GM12878 (cell line): ENCODE measurements at regions not wholly inside any gene's neighbourhood (a gene's known extent, or its start where the extent isn't known, plus 50 kb on each side); places are given as distances from the start of the nearest gene placed in this dataset.

Source experiments
- ATAC-seq: fragments of 200-7000 bp; cut with Tn5 transposase; 3 replicates; pipeline ENCODE4 v1.9.1; 2020; ENCODE audit warnings: mild to moderate bottlenecking, moderate library complexity
- BruUV-seq: library from RNA; stranded (reverse); fragments of 400-500 nt; replicated peaks from 2 replicates; lab custom pipeline; 2021; lab: Mats Ljungman, UMichigan
- CTCF ChIA-PET: fragments of 300-600 bp; sonication (Branson Sonifier 250); formaldehyde crosslinking; extraction: SDS; loops from one replicate; lab custom pipeline; 2021; ENCODE audit warnings: inconsistent platforms; lab: Yijun Ruan, JAX
- POLR2A ChIA-PET: fragments of 350-600 bp; formaldehyde crosslinking; extraction: SDS; loops from one replicate; lab custom pipeline; 2021; ENCODE audit warnings: inconsistent platforms; lab: Charles Lee
- RAD21 ChIA-PET: fragments of 300-600 bp; sonication (Branson Sonifier 250); formaldehyde crosslinking; loops from one replicate; lab custom pipeline; 2023; ENCODE audit warnings: antibody characterized with exemption; ENCODE audit not compliant: unreplicated experiment; lab: Charles Lee
- SMC1A ChIA-PET: fragments of 300-600 bp; sonication (Branson Sonifier 250); formaldehyde crosslinking; loops from one replicate; lab custom pipeline; 2023; ENCODE audit not compliant: unreplicated experiment, uncharacterized antibody; lab: Charles Lee
- DNase-seq: peaks from one replicate; pipeline ENCODE4 v3.0.0-alpha.2; 2011; ENCODE audit warnings: low read depth, low spot score
- FAIRE-seq: peaks from 3 replicates; lab custom pipeline; 2011; peaks lifted over from hg19 to GRCh38; lab: Jason Lieb, UNC
- H2AFZ ChIP-seq: 2 replicates; pipeline ENCODE4 v1.6.0; 2011; ENCODE audit warnings: low read depth, low read length, control low read depth; ENCODE audit not compliant: control insufficient read depth
- H3K27ac ChIP-seq: 2 replicates; pipeline ENCODE4 v1.5.1; 2011; ENCODE audit warnings: control low read depth; ENCODE audit not compliant: control insufficient read depth, insufficient read depth
- H3K27me3 ChIP-seq, 2 experiments: replicated peaks in 1 of 2; 2 replicates each; pipeline versions ENCODE4 v1.6.0 to v1.6.1; 2011; ENCODE audit warnings: low read length in 1 of 2; ENCODE audit not compliant: control insufficient read depth in 2 of 2, insufficient read depth in 2 of 2
- H3K36me3 ChIP-seq, 2 experiments: 2 replicates each; pipeline ENCODE4 v1.5.1; 2011; ENCODE audit warnings: low read length in 1 of 2; ENCODE audit not compliant: control insufficient read depth in 2 of 2, insufficient read depth in 2 of 2
- H3K4me1 ChIP-seq: 2 replicates; pipeline ENCODE4 v1.6.1; 2011; ENCODE audit warnings: mild to moderate bottlenecking, low read length, moderate library complexity, mixed read lengths; ENCODE audit not compliant: control insufficient read depth, insufficient read depth
- H3K4me2 ChIP-seq: 2 replicates; pipeline ENCODE4 v1.6.0; 2011; ENCODE audit warnings: control low read depth; ENCODE audit not compliant: control insufficient read depth, insufficient read depth
- H3K4me3 ChIP-seq: fragments of 200-600 bp; sonication (generic); 2 replicates; pipeline ENCODE4 v1.5.1; 2016
- H3K79me2 ChIP-seq: 2 replicates; pipeline ENCODE4 v1.6.0; 2011; ENCODE audit warnings: low read length; ENCODE audit not compliant: control insufficient read depth, insufficient read depth
- H3K9ac ChIP-seq: 2 replicates; pipeline ENCODE4 v1.8.0; 2011; ENCODE audit warnings: low read length, control low read depth, mixed read lengths; ENCODE audit not compliant: control insufficient read depth, insufficient read depth
- H3K9me3 ChIP-seq: replicated peaks from 3 replicates; pipeline ENCODE4 v1.5.1; 2011; ENCODE audit warnings: mild to moderate bottlenecking, low read length; ENCODE audit not compliant: control insufficient read depth, insufficient read depth
- H4K20me1 ChIP-seq: 2 replicates; pipeline ENCODE4 v1.6.0; 2011; ENCODE audit not compliant: control insufficient read depth, insufficient read depth
- CHD4 ChIP-seq: fragments of 200-600 bp; sonication (generic); IDR thresholded peaks from 2 replicates; pipeline ENCODE4 v1.6.1; 2016; ENCODE audit warnings: mild to moderate bottlenecking
- HCFC1 ChIP-seq: fragments of 150-350 bp; IDR thresholded peaks from 2 replicates; pipeline ENCODE4 v1.6.1; 2014; ENCODE audit warnings: low read length
- HDAC2 ChIP-seq: fragments of 200-600 bp; sonication (generic); IDR thresholded peaks from 2 replicates; pipeline ENCODE4 v1.6.1; 2017
- HDAC6 ChIP-seq: fragments of 200-600 bp; sonication (generic); IDR thresholded peaks from one replicate; pipeline ENCODE4 v1.8.0; 2017; ENCODE audit warnings: antibody characterized with exemption; ENCODE audit not compliant: unreplicated experiment
- IRF4 ChIP-seq: IDR thresholded peaks from 2 replicates; pipeline ENCODE4 v1.6.1; 2011; ENCODE audit warnings: low read depth, low read length
- NFYA ChIP-seq: IDR thresholded peaks from 2 replicates; pipeline ENCODE4 v1.6.1; 2011; ENCODE audit warnings: low read depth, mild to moderate bottlenecking, low read length, improper control_type of control experiment, borderline replicate concordance
- NR2C1 ChIP-seq: fragments of 450-650 bp; IDR thresholded peaks from 2 replicates; pipeline ENCODE4 v1.6.1; 2017; ENCODE audit warnings: antibody characterized with exemption, mild to moderate bottlenecking, moderate library complexity
- RBBP5 ChIP-seq: fragments of 200-600 bp; sonication (generic); conservative IDR thresholded peaks from 2 replicates; pipeline ENCODE4 v1.6.1; 2016
- TAF1 ChIP-seq: IDR thresholded peaks from 2 replicates; pipeline ENCODE4 v1.6.1; 2011; ENCODE audit warnings: mild to moderate bottlenecking, low read depth, low read length, borderline replicate concordance
- WRNIP1 ChIP-seq: IDR thresholded peaks from 2 replicates; pipeline ENCODE4 v1.6.1; 2011; ENCODE audit warnings: low read depth, low read length, improper control_type of control experiment, borderline replicate concordance
- ZZZ3 ChIP-seq: IDR thresholded peaks from 2 replicates; pipeline ENCODE4 v1.6.1; 2011; ENCODE audit warnings: low read depth; ENCODE audit not compliant: control insufficient read depth, insufficient read length
- WGBS: methylation state at CpG from one replicate; pipeline ENCODE4 v1.1.6; 2016; ENCODE audit warnings: low lambda C conversion rate; ENCODE audit not compliant: insufficient replicate concordance, insufficient coverage; ENCODE audit errors: missing lambda C conversion rate; 5-methylcytosine and 5-hydroxymethylcytosine counted together
- in situ Hi-C: fragments of 300-500 bp; cut with MboI; formaldehyde crosslinking; loops from 9 replicates; pipeline ENCODE4 v1.14.3; 2018; ENCODE audit warnings: mixed read lengths
- intact Hi-C: fragments of 100-400 bp; cut with micrococcal nuclease; formaldehyde crosslinking; loops from one replicate; pipeline ENCODE4 v1.14.2; 2022; ENCODE audit not compliant: unreplicated experiment
- TF ChIP-seq, protein P1 (sequence below): IDR thresholded peaks from 2 replicates; pipeline ENCODE4 v1.6.1; 2012; ENCODE audit warnings: low read depth, low read length, improper control_type of control experiment
- TF ChIP-seq, protein P2 (sequence below): fragments of 150-350 bp; IDR thresholded peaks from 2 replicates; pipeline ENCODE4 v1.6.1; 2016; ENCODE audit warnings: low read depth, low read length
- TF ChIP-seq, protein P3 (sequence below): fragments of 450-650 bp; IDR thresholded peaks from 2 replicates; pipeline ENCODE4 v1.6.1; 2017; ENCODE audit warnings: mild to moderate bottlenecking, moderate library complexity

DNA sequence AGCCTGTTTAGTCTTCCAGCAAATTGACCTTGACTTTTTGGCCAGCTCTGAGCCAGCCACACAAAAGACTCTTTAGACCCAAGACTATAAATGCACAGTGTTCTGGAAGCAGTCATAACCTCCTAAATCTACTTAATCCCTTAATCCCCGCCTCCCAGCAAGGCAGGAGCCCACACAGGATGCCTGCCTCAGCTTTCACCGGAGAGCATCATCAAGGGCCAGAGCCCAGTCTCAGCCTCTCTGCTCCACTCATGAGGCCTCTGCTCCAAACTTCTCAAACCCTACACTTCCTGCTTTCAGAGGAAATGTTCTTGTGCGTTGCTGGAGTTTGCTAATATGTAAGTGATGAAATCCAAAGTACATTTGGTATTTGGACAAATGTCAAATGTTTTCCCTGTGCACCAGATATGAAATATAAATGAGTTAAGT lies 57.9 kb upstream of the FSHB start:
- Histone ChIP-seq H3K27ac (no peak overlapping the region), H3K9ac (no peak overlapping the region), H3K4me1 (no peaks in the 10 kb centered on the region), H3K9me3 (no peaks in the 10 kb centered on the region; the same call in 2 of the 3 replicates), H2AFZ (no peak overlapping the region), H3K36me3 (no peaks in the 10 kb centered on the region), H3K79me2 (no peaks in the 10 kb centered on the region), H3K4me2 (no peak overlapping the region), H3K27me3 (no peaks in the 10 kb centered on the region), H4K20me1 (no peaks in the 10 kb centered on the region), H3K4me3 (no peak overlapping the region)
- no TSS peak for BruUV-seq
- TF ChIP-seq NR2C1 (no peak), WRNIP1 (no peak), HCFC1 (no peak), HDAC2 (no peak), IRF4 (no peak), RBBP5 (no peak), CHD4 (no peak), NFYA (no peak), HDAC6 (no peak), ZZZ3 (no peak), TAF1 (no peak)
- TF ChIP-seq, protein P1, sequence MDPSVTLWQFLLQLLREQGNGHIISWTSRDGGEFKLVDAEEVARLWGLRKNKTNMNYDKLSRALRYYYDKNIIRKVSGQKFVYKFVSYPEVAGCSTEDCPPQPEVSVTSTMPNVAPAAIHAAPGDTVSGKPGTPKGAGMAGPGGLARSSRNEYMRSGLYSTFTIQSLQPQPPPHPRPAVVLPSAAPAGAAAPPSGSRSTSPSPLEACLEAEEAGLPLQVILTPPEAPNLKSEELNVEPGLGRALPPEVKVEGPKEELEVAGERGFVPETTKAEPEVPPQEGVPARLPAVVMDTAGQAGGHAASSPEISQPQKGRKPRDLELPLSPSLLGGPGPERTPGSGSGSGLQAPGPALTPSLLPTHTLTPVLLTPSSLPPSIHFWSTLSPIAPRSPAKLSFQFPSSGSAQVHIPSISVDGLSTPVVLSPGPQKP, result no peak
- TF ChIP-seq, protein P2, sequence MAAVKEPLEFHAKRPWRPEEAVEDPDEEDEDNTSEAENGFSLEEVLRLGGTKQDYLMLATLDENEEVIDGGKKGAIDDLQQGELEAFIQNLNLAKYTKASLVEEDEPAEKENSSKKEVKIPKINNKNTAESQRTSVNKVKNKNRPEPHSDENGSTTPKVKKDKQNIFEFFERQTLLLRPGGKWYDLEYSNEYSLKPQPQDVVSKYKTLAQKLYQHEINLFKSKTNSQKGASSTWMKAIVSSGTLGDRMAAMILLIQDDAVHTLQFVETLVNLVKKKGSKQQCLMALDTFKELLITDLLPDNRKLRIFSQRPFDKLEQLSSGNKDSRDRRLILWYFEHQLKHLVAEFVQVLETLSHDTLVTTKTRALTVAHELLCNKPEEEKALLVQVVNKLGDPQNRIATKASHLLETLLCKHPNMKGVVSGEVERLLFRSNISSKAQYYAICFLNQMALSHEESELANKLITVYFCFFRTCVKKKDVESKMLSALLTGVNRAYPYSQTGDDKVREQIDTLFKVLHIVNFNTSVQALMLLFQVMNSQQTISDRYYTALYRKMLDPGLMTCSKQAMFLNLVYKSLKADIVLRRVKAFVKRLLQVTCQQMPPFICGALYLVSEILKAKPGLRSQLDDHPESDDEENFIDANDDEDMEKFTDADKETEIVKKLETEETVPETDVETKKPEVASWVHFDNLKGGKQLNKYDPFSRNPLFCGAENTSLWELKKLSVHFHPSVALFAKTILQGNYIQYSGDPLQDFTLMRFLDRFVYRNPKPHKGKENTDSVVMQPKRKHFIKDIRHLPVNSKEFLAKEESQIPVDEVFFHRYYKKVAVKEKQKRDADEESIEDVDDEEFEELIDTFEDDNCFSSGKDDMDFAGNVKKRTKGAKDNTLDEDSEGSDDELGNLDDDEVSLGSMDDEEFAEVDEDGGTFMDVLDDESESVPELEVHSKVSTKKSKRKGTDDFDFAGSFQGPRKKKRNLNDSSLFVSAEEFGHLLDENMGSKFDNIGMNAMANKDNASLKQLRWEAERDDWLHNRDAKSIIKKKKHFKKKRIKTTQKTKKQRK, result no peak
- TF ChIP-seq, protein P3, sequence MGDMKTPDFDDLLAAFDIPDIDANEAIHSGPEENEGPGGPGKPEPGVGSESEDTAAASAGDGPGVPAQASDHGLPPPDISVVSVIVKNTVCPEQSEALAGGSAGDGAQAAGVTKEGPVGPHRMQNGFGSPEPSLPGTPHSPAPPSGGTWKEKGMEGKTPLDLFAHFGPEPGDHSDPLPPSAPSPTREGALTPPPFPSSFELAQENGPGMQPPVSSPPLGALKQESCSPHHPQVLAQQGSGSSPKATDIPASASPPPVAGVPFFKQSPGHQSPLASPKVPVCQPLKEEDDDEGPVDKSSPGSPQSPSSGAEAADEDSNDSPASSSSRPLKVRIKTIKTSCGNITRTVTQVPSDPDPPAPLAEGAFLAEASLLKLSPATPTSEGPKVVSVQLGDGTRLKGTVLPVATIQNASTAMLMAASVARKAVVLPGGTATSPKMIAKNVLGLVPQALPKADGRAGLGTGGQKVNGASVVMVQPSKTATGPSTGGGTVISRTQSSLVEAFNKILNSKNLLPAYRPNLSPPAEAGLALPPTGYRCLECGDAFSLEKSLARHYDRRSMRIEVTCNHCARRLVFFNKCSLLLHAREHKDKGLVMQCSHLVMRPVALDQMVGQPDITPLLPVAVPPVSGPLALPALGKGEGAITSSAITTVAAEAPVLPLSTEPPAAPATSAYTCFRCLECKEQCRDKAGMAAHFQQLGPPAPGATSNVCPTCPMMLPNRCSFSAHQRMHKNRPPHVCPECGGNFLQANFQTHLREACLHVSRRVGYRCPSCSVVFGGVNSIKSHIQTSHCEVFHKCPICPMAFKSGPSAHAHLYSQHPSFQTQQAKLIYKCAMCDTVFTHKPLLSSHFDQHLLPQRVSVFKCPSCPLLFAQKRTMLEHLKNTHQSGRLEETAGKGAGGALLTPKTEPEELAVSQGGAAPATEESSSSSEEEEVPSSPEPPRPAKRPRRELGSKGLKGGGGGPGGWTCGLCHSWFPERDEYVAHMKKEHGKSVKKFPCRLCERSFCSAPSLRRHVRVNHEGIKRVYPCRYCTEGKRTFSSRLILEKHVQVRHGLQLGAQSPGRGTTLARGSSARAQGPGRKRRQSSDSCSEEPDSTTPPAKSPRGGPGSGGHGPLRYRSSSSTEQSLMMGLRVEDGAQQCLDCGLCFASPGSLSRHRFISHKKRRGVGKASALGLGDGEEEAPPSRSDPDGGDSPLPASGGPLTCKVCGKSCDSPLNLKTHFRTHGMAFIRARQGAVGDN, result no peak
- DNase-seq (no peak), FAIRE-seq (no peak), ATAC-seq (no peak)
- intact Hi-C loops (no loop called here), in situ Hi-C loops (no loop called here)
- WGBS, result 17% methylated on average over 3 of the region's 3 CpGs
- POLR2A ChIA-PET, result no interaction called here
- RAD21 ChIA-PET, result no interaction called here
- CTCF ChIA-PET, result interaction anchor here (0.8 to 4.2 kb wide), 5 partner anchors 19 to 45 kb away, joined by 3 to 16 read pairs (median 5); no protein-coding TSS in a partner anchor
- SMC1A ChIA-PET, result interaction anchor here (0.7 to 1.8 kb wide), 3 partner anchors 8 to 24 kb away, joined by 3 read pairs; no protein-coding TSS in a partner anchor
